IMR-90 (cell line): ENCODE measurements at regions not wholly inside any gene's neighbourhood (a gene's known extent, or its start where the extent isn't known, plus 50 kb on each side); places are given as distances from the start of the nearest gene placed in this dataset.
"Not testable (repeated sequence)": the region's sequence is repeated elsewhere in the genome, so short reads cannot be mapped to it uniquely, and the experiment has no call there.

ENCODE experiments used
- ATAC-seq: fragments of 200-7000 bp; cut with Tn5 transposase; 2 replicates; pipeline ENCODE4 v1.9.1; 2020; ENCODE audit warnings: low read depth, mild to moderate bottlenecking, moderate library complexity
- BruUV-seq: library from RNA; stranded (reverse); fragments of 400-500 nt; replicated peaks from 2 replicates; lab custom pipeline; 2021; lab: Mats Ljungman, UMichigan
- CTCF ChIA-PET: fragments of 300-600 bp; formaldehyde crosslinking; extraction: SDS; loops from one replicate; lab custom pipeline; 2021; ENCODE audit warnings: antibody characterized with exemption; lab: Yijun Ruan, JAX
- POLR2A ChIA-PET: fragments of 300-600 bp; sonication (Branson Sonifier 250); formaldehyde crosslinking; loops from one replicate; lab custom pipeline; 2022; ENCODE audit warnings: antibody characterized with exemption; ENCODE audit not compliant: unreplicated experiment; lab: Charles Lee
- DNase-seq: peaks from one replicate; pipeline ENCODE4 v3.0.0; 2013
- H2AFZ ChIP-seq: replicated peaks from 2 replicates; pipeline ENCODE3; 2013; ENCODE audit warnings: low read length, mild to moderate bottlenecking; ENCODE audit not compliant: poor library complexity
- H2AK5ac ChIP-seq: 2 replicates; pipeline ENCODE4 v1.6.1; 2013; ENCODE audit warnings: low read depth, low read length, inconsistent platforms
- H2AK9ac ChIP-seq: replicated peaks from 2 replicates; pipeline ENCODE3; 2013; ENCODE audit warnings: mild to moderate bottlenecking, low read depth, low read length, moderate library complexity; ENCODE audit not compliant: poor library complexity
- H2BK120ac ChIP-seq: 2 replicates; pipeline ENCODE4 v1.6.1; 2013; ENCODE audit warnings: low read depth, low read length, inconsistent platforms
- H2BK15ac ChIP-seq: 3 replicates; pipeline ENCODE4 v1.6.1; 2013; ENCODE audit warnings: low read depth, low read length, inconsistent platforms
- H2BK20ac ChIP-seq: 2 replicates; pipeline ENCODE4 v1.6.1; 2013; ENCODE audit warnings: low read depth, mild to moderate bottlenecking, inconsistent platforms, low read length, moderate library complexity
- H2BK5ac ChIP-seq: 2 replicates; pipeline ENCODE4 v1.6.1; 2013; ENCODE audit warnings: mild to moderate bottlenecking, low read depth, low read length, inconsistent platforms; ENCODE audit not compliant: poor library complexity, severe bottlenecking
- H3K14ac ChIP-seq: replicated peaks from 2 replicates; pipeline ENCODE4 v1.6.1; 2013; ENCODE audit warnings: low read depth, low read length, inconsistent platforms
- H3K18ac ChIP-seq: 2 replicates; pipeline ENCODE4 v1.6.1; 2013; ENCODE audit warnings: low read depth, low read length, control low read depth
- H3K23ac ChIP-seq: 2 replicates; pipeline ENCODE4 v1.6.1; 2013; ENCODE audit warnings: low read depth, low read length, inconsistent platforms
- H3K27ac ChIP-seq: 2 replicates; pipeline ENCODE4 v1.5.1; 2013; ENCODE audit warnings: mild to moderate bottlenecking, control low read depth, low read length; ENCODE audit not compliant: insufficient read depth
- H3K27me3 ChIP-seq: 2 replicates; pipeline ENCODE4 v1.6.1; 2013; ENCODE audit warnings: low read length; ENCODE audit not compliant: control insufficient read depth, insufficient read depth
- H3K36me3 ChIP-seq: 2 replicates; pipeline ENCODE4 v1.6.1; 2013; ENCODE audit warnings: low read length, mixed read lengths; ENCODE audit not compliant: control insufficient read depth, insufficient read depth
- H3K4ac ChIP-seq: 2 replicates; pipeline ENCODE4 v1.6.1; 2013; ENCODE audit warnings: low read depth, low read length, inconsistent platforms
- H3K4me1 ChIP-seq: 2 replicates; pipeline ENCODE4 v1.6.1; 2013; ENCODE audit warnings: low read length, mixed read lengths; ENCODE audit not compliant: control insufficient read depth, insufficient read depth
- H3K4me2 ChIP-seq: 2 replicates; pipeline ENCODE4 v1.6.1; 2013; ENCODE audit warnings: low read depth, mild to moderate bottlenecking, control low read depth, low read length, moderate library complexity
- H3K4me3 ChIP-seq: 2 replicates; pipeline ENCODE4 v1.5.1; 2013; ENCODE audit warnings: low read depth, mild to moderate bottlenecking, control low read depth, low read length, moderate library complexity; ENCODE audit not compliant: insufficient read depth
- H3K56ac ChIP-seq: 2 replicates; pipeline ENCODE4 v1.6.1; 2013; ENCODE audit warnings: low read length, inconsistent platforms; ENCODE audit not compliant: insufficient read depth; ENCODE audit errors: extremely low read depth
- H3K79me1 ChIP-seq, 2 experiments: 2 replicates each; pipeline ENCODE4 v1.6.1; 2013; ENCODE audit warnings: low read length in 2 of 2, inconsistent platforms in 1 of 2, low read depth in 1 of 2
- H3K9ac ChIP-seq: 2 replicates; pipeline ENCODE4 v1.6.1; 2013; ENCODE audit warnings: low read depth, low read length, control low read depth
- H3K9me1 ChIP-seq: 2 replicates; pipeline ENCODE4 v1.6.1; 2013; ENCODE audit warnings: low read length, inconsistent platforms; ENCODE audit not compliant: insufficient read depth
- H3K9me3 ChIP-seq: 2 replicates; pipeline ENCODE4 v1.6.1; 2013; ENCODE audit warnings: low read length; ENCODE audit not compliant: control insufficient read depth, insufficient read depth
- H4K20me1 ChIP-seq: 2 replicates; pipeline ENCODE4 v1.6.1; 2013; ENCODE audit warnings: low read length, inconsistent platforms; ENCODE audit not compliant: insufficient read depth
- H4K5ac ChIP-seq: 2 replicates; pipeline ENCODE4 v1.6.1; 2013; ENCODE audit warnings: mild to moderate bottlenecking, low read depth, low read length, control low read depth
- H4K8ac ChIP-seq, 2 experiments: 2 replicates each; pipeline ENCODE4 v1.6.1; 2013; ENCODE audit warnings: low read depth in 2 of 2, low read length in 2 of 2, control low read depth in 1 of 2, inconsistent platforms in 1 of 2
- H4K91ac ChIP-seq: 2 replicates; pipeline ENCODE4 v1.6.1; 2013; ENCODE audit warnings: low read depth, low read length, inconsistent platforms; ENCODE audit not compliant: insufficient read depth
- WGBS, 2 experiments: methylation state at CpG; one replicate each; pipeline versions ENCODE4 v1.1.5 to v1.1.7; 2013; ENCODE audit warnings: missing lambda C conversion rate in 2 of 2; ENCODE audit not compliant: insufficient read length in 1 of 2; ENCODE audit errors: extremely low coverage in 2 of 2; 5-methylcytosine and 5-hydroxymethylcytosine counted together
- dilution Hi-C: fragments of 300-500 bp; cut with HindIII; formaldehyde crosslinking; loops from one replicate; pipeline ENCODE4 v1.14.3; 2018; ENCODE audit warnings: low sequenced_read_pairs; ENCODE audit not compliant: unreplicated experiment
- in situ Hi-C: fragments of 300-500 bp; cut with MboI; formaldehyde crosslinking; loops from 3 replicates; pipeline ENCODE4 v1.14.3; 2019; ENCODE audit warnings: low sequenced_read_pairs, inconsistent platforms, mixed read lengths
- intact Hi-C: fragments of 100-400 bp; cut with micrococcal nuclease; formaldehyde crosslinking; loops from 2 replicates; pipeline ENCODE4 v1.10.0; 2022

DNA sequence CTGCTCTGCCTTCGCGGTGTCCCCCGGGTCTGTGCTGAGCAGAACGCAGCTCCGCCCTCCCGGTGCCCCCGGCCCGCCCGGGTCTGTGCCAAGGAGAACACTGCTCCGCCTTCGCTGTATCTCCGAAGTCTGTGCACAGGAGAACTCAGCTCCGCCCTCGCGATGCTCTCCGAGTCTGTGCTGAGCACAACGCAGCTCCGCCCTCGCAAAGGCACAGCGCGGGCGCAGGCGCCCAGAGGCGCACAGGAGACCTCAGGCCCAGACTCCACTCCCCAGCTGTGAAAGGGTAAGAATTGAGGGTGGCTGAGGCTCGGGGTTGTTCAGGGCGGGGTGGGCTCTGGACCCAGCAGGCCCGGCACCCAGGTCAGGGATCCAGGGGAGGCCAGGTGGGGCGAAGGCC lies 123.2 kb downstream of the PPIAL4F start:
- H4K8ac ChIP-seq, H3K56ac ChIP-seq, CTCF ChIA-PET, H4K20me1 ChIP-seq, DNase-seq, H2BK15ac ChIP-seq, H3K9me3 ChIP-seq, H2BK120ac ChIP-seq, H3K4me3 ChIP-seq, H2AK5ac ChIP-seq, H3K9me1 ChIP-seq, in situ Hi-C loops, H3K14ac ChIP-seq, H3K79me1 ChIP-seq, H4K5ac ChIP-seq, POLR2A ChIA-PET, H3K27ac ChIP-seq, BruUV-seq, H3K4ac ChIP-seq, H3K36me3 ChIP-seq, dilution Hi-C loops, H3K18ac ChIP-seq, H3K27me3 ChIP-seq, H3K23ac ChIP-seq, H2BK5ac ChIP-seq, H2AFZ ChIP-seq, H2AK9ac ChIP-seq, H3K4me1 ChIP-seq, intact Hi-C loops, H2BK20ac ChIP-seq, H3K4me2 ChIP-seq, H4K91ac ChIP-seq, H3K9ac ChIP-seq: not testable (repeated sequence)
- peak; percentile 95 for ATAC-seq
- WGBS, 2 experiments: no CpG with 5 or more reads among the region's 28 CpGs
